Urinary bladder (tissue), 3 donors: ENCODE measurements at regions not wholly inside any gene's neighbourhood (a gene's known extent, or its start where the extent isn't known, plus 50 kb on each side); places are given as distances from the start of the nearest gene placed in this dataset.
A peak's percentile ranks its signal among the peaks of the same experiment; 100 is the strongest.

Experiments
- DNase-seq: peaks from one replicate; pipeline ENCODE4 v3.0.0-alpha.2; 2015; ENCODE audit errors: extremely low spot score
- H3K27ac ChIP-seq: one replicate; pipeline ENCODE4 v1.5.1; 2013; ENCODE audit warnings: low read depth, mild to moderate bottlenecking, moderate library complexity
- H3K36me3 ChIP-seq: one replicate; pipeline ENCODE4 v1.6.1; 2013; ENCODE audit warnings: mild to moderate bottlenecking, moderate library complexity; ENCODE audit not compliant: insufficient read depth
- H3K4me1 ChIP-seq: one replicate; pipeline ENCODE4 v1.6.1; 2013; ENCODE audit warnings: mild to moderate bottlenecking, moderate library complexity; ENCODE audit not compliant: insufficient read depth
- H3K4me3 ChIP-seq: one replicate; pipeline ENCODE4 v1.5.1; 2013; ENCODE audit warnings: low read depth, low read length
- WGBS: extraction: QIAGEN DNeasy Blood & Tissue Kit; methylation state at CpG from one replicate; pipeline ENCODE4 v1.1.7; 2013; 5-methylcytosine and 5-hydroxymethylcytosine counted together
- donor health status: healthy with polysubstance abuse.
- donor health status: healthy.

DNA sequence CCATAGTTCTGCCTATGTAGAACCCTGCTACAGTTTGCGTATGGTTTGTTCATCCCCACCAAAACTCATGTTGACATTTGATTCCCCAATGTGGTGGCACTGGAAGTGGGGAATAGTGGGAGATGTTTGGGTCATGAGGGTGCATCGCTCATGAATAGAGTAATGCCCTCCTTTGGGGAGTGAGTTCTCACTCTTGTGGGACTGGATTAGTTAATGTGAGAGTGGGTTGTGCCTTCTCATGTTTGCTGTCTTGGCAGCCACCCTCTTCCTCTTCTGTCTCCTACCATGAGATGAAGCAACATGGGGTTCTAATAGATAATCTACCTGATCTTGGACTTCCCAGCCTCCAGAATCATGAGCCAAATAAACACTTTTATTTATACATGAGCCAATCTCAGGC lies 237.2 kb upstream of the APCDD1 start:
- 71% methylated on average over 2 of the region's 2 CpGs for WGBS
- Histone ChIP-seq H3K4me3 (no peak overlapping the region), H3K36me3 (no peaks in the 10 kb centered on the region), H3K4me1 (no peaks in the 10 kb centered on the region), H3K27ac (no peak overlapping the region)
- DNase-seq = no peak

DNA sequence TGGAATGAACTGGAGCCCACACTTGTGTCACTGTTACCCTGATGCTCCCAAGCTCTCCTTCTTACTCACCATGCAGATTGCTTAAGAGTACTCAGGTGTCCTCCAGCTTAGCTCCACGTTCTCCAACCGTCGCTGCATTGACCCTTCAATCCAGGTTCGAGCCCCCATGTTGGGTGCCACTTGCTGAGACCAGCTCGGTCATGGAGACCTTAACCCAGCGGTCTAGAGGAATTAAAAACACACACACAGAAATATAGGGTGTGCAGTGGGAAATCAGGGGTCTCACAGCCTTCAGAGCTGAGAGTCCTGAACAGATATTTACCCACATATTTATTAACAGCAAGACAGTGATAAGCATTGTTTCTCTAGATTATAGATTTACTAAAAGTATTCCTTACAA lies 229.1 kb upstream of the APCDD1 start:
- WGBS = 96% methylated on average over 6 of the region's 6 CpGs

DNA sequence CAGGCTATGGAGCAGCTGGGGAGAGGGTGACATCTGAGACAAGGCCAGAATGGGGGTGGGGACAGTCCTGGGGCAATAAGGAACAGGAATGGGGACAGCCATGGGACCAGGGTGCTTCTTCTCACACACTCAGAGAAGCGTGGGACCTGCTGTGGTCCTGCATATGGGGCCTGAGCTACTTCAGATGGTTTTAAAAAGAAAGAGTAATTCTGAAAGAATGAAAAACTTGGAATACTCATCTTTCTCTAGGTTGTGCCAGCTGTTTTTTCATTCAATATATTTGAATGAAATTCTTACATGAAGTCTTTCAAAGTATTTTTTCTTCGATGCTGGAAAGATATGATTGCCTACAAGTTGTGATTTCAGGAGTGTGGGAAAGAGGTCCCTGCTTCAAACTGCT lies 227.5 kb upstream of the APCDD1 start:
- 76% methylated on average over 2 of the region's 2 CpGs for WGBS
- no peak for DNase-seq
- Histone ChIP-seq H3K4me3 (no peak overlapping the region), H3K36me3 (no peaks in the 10 kb centered on the region), H3K4me1 (no peaks in the 10 kb centered on the region), H3K27ac (no peak overlapping the region)

More for the DNA sequence above, 229.1 kb upstream of the APCDD1 start:
- Histone ChIP-seq H3K36me3 (no peaks in the 10 kb centered on the region), H3K4me1 (no peaks in the 10 kb centered on the region), H3K27ac (no peak overlapping the region), H3K4me3 (no peak overlapping the region)
- no peak for DNase-seq

DNA sequence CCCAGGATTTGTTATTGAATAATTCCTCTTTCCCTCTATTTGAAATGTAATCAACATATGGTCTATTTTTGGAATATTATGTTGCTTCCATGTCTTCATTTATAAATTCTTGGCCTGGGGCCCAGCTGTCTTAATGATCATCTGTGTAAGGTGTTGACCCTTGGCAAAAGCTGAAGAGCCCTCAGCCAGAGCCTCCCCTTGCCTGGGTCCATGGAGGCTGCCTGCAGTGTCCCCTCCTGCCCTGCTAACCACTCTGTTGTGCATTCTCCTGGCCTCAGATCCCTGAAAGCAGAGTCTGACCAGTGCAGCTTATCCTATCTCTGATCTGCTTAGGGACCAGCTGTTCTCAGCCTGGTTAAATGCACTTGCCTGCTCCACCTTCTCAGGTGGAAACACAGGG lies 226.1 kb upstream of the APCDD1 start:
- DNase-seq = no peak
- no peaks in the 10 kb centered on the region for H3K36me3 ChIP-seq
- H3K4me1 ChIP-seq = no peaks in the 10 kb centered on the region
- no peak overlapping the region for H3K27ac ChIP-seq
- no peak overlapping the region for H3K4me3 ChIP-seq

DNA sequence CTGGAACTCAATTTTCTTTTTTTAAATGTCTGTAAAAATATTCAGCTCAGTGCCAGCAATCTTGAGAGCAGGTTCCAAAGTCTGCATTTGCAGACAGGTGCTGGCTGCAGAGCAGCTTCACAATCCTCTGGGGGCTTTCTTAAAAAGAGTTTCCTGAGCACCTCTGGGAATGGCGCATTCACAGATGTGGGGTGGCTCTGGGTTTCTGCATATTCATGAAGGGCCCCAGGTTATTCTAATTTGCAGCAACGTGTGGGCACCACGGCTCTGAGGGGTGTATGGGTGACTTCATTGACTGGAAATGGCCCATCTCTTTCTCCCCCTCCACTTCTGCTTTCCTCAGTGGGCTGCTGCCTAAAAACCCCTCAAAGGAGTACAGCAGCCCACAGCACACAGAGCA lies 225.0 kb upstream of the APCDD1 start:
- Histone ChIP-seq H3K27ac (no peak overlapping the region), H3K4me3 (no peak overlapping the region), H3K4me1 (no peaks in the 10 kb centered on the region), H3K36me3 (no peaks in the 10 kb centered on the region)
- 94% methylated on average over 3 of the region's 3 CpGs for WGBS
- no peak for DNase-seq

DNA sequence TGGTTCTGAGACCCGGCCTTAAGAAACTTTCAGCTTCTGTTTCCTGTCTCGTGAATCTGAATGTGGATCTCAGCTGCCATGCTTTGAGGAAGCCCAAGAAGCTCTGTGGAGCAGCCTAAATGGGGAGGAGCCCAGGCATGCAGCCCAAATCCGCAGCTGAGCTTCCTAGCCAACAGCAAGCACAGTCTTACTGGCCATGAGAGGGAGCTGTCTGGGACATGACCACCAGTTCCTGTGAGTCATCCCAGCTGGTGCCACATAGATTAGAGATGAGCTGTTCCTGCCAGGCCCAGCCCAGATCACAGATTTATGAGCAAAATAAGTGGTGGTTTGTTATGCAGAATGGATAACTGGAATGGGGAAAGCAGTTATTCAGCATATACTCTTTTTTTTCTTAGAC lies 224.4 kb upstream of the APCDD1 start:
- H3K4me3 ChIP-seq = no peak overlapping the region
- peaks cover under 1% of the 10 kb centered on the region for H3K4me1 ChIP-seq
- H3K27ac ChIP-seq = no peak overlapping the region
- WGBS = 92% methylated on average over 3 of the region's 3 CpGs
- DNase-seq = no peak
- H3K36me3 ChIP-seq = no peaks in the 10 kb centered on the region

DNA sequence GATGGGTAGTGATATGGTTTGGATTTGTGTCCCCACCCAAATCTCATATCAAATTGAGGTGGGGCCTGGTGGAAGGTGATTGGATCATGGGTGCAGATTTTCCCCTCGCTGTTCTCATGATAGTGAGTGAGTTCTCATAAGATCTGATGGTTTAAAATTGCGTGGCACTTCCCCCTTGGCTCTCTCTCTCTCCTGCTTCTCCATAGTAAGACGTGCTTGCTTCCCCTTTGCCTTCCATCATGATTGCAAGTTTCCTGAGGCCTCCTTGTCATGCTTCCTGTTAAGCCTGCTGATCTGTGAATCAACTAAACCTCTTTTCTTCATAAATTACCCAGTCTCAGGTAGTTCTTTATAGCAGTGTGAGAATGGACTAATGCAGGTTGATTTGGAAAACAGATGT lies 223.2 kb upstream of the APCDD1 start:
- no peaks in the 10 kb centered on the region for H3K36me3 ChIP-seq
- DNase-seq = no peak
- 86% methylated on average over 3 of the region's 3 CpGs for WGBS

DNA sequence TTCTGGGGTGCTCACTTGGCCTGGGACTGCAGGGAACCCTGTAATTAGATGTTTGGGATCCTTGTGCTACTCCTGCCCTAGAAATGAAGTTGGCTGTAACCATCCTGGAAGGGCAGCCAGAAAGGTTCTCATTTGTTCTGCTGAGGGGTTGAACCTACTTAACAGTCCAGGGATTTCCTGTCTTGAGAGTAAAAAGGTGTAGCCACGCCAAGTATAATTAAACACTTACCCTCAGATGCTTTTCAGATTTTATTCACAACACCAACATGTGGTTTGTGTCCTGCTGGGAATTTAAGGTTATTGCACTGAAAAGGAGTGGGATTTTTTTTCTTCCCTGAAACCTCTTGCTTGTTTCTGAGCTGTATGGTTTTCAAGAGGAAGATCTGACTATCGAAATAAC lies 222.4 kb upstream of the APCDD1 start:
- no peak for DNase-seq
- Histone ChIP-seq H3K4me3 (no peak overlapping the region), H3K27ac (no peak overlapping the region), H3K4me1 (peaks cover 3% of the 10 kb centered on the region), H3K36me3 (no peaks in the 10 kb centered on the region)
- WGBS = 70% methylated on average over 2 of the region's 2 CpGs

More for the DNA sequence above, 223.2 kb upstream of the APCDD1 start:
- Histone ChIP-seq H3K4me1 (peaks cover 2% of the 10 kb centered on the region), H3K27ac (no peak overlapping the region), H3K4me3 (no peak overlapping the region)

DNA sequence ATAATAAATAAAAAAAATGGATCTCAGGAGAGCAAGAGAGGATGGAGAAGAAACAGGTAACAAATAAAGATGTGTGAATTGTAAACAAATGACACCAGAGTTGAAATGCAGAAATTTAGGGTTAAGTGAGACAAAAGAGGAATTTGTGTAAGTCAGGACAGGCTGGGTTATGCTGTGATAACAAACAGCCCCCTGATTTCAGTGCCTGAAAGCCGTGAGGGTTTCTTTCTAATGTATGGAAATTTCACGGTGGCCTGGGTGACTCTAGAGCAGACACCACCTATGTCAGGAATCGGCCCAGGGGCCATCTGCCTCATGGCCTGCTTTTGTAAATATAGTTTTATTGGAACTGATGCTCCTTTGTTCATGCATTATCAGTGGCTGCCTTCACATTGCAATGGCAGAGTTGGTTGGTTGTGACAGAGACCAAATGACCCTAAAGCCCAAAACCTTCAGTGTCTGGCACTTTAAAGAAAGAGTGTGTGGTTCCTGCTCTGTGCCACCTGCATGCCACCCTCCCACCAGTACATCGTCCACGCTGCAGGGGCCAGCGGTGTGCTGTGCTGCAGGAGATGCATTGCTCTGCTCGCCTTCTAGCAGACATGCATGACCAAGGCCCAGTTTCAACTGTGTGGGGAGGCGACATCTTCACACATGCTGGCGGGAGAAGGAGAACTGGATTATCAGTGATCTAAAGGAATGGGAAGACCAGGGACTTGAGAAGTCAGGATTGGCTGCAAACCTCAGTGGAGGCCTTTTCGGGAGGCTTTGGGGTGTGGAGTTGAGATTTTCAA lies 221.2 kb upstream of the APCDD1 start:
- Histone ChIP-seq H3K4me1 (peaks cover 3% of the 10 kb centered on the region), H3K36me3 (no peaks in the 10 kb centered on the region), H3K4me3 (no peak overlapping the region), H3K27ac (no peak overlapping the region)
- DNase-seq = no peak
- WGBS = 93% methylated on average over 10 of the region's 10 CpGs

DNA sequence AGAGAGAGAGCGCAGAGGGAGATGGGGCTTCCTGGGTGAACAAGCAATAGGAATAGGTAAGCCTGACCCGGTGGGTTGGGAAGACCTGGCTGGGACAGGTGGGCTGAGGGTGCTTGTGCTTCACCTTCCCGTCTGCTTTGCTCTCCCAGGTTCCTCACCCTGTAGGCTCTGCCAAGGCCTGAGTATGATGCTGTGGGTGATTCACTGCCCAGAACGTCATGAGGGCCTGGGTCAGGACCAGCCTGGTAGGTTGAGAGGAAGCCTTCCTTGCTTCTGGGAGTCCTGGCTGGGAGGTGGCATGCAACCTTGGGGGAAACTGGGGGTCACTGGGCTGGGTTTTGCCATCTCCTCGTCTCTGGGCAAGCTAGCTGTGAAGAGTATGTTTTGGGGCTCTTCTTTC lies 220.2 kb upstream of the APCDD1 start:
- DNase-seq = no peak

DNA sequence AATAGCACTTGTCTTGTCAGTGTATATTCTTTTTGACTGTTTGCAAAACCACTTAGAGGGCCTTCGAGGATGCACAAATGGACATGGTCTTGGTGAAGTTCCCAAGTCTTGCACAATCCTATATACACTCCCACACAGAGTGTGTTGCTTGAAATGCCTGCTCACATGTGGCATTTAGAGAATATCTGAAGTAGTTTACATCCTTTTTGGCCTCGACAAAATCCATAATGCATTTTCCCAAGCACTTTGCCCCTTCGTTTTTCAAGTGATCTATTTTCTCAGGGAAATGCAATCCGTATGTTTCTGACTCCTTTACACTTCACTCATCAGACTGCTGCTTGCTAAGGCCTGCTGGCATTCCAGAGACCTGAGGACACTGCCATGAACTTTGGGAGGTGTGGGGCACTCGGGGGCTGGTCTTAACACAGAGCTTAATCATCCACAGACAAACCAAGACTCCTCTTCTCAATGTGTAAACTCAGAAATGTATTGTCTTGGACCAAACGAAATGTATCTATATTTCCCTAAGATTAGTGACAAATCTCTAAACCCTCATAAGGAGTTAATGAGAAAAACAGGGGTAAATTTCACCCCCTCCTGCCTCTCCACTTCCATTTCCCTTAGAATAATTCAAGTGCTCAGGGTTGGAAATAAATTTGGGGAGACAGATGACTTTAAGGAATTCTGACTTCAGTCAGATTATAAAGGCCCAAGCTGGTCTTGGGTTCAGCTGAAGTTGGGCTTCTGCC lies 219.3 kb upstream of the APCDD1 start:
- 36% methylated on average over 6 of the region's 6 CpGs for WGBS
- Histone ChIP-seq H3K36me3 (no peaks in the 10 kb centered on the region), H3K27ac (no peak overlapping the region), H3K4me1 (peaks cover 3% of the 10 kb centered on the region), H3K4me3 (no peak overlapping the region)
- no peak for DNase-seq

More for the DNA sequence above, 220.2 kb upstream of the APCDD1 start:
- Histone ChIP-seq H3K4me3 (no peak overlapping the region), H3K4me1 (peaks cover 3% of the 10 kb centered on the region), H3K27ac (peak overlapping the region; percentile 41), H3K36me3 (no peaks in the 10 kb centered on the region)
- WGBS = 89% methylated on average over 5 of the region's 5 CpGs

DNA sequence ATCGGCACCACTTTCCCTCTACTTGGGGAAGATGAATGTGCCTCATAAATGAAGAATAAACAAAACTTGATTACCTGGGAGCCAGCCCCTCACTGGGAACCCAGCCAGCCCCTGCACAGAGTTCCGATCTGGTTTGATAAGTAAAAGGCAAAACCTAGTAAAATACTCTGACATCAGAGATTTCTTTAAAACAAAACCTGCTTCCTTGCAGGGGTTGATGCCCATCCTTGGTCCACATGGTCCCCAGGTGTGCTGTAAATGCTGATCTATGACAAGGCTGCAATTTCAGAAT lies 218.8 kb upstream of the APCDD1 start:
- DNase-seq = peak; percentile 84
- no peak overlapping the region for H3K27ac ChIP-seq
- no peak overlapping the region for H3K4me3 ChIP-seq
- no peaks in the 10 kb centered on the region for H3K36me3 ChIP-seq
- H3K4me1 ChIP-seq = peaks cover 3% of the 10 kb centered on the region
- WGBS = 45% methylated on average over 2 of the region's 2 CpGs

DNA sequence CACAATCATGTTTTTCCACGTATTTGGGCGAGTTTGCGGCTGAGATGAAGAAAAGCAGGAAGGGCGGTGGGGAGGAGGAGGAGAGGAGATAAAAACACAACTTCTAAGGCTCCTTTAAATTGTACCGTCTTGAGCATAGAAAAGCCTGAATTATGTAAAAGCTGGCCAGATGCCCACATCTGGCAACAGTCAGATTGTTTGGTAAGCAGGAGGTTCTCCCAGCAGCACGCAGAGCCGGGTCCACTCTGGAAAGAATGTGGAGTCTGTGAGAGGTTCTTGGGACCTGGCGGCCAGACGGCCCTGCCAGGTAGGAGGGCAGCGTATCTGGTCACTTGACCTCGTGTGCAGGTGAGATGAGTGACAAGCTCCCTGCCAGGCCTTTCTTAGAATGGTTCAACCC lies 215.3 kb upstream of the APCDD1 start:
- peaks cover 3% of the 10 kb centered on the region for H3K4me1 ChIP-seq

DNA sequence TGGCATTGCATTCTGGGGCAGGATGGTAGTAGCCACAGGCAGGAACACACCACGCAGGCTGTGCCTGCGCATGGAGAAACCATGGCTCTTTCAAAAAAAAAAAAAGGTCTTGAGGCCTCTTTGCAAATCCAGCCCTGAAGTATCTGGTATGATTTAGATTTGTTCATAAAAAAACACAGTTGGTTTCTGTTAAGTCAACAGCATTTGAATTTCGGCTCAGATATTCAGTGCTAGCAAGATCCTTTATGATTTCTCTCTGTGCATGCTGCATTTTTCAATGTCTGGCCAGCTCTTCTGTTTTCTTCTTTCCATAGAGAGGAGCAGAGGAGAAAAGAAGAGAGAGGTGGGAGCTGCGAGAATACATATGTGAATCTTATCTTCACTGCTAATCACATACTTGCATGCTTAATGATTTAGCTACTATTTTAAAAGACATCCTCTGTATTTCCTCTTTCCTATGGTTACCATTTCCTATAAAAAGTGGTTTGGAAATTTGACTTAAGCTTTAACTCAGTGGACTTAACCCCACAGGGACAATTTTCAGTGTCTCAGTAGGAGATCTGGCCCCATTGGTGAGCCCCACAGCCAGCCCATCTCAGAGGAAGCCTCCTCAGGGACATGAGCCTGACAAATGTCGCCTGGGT lies 214.3 kb upstream of the APCDD1 start:
- WGBS = 81% methylated on average over 5 of the region's 5 CpGs
- DNase-seq = no peak
- H3K4me1 ChIP-seq = peaks cover 5% of the 10 kb centered on the region

More for the DNA sequence above, 215.3 kb upstream of the APCDD1 start:
- H3K4me3 ChIP-seq = no peak overlapping the region
- DNase-seq = no peak
- H3K27ac ChIP-seq = no peak overlapping the region
- no peaks in the 10 kb centered on the region for H3K36me3 ChIP-seq
- WGBS = 51% methylated on average over 11 of the region's 11 CpGs

More for the DNA sequence above, 214.3 kb upstream of the APCDD1 start:
- Histone ChIP-seq H3K4me3 (no peak overlapping the region), H3K27ac (no peak overlapping the region), H3K36me3 (no peaks in the 10 kb centered on the region)
